ENCODE measurements at regions not wholly inside any gene's neighbourhood (a gene's known extent, or its start where the extent isn't known, plus 50 kb on each side); places are given as distances from the start of the nearest gene placed in this dataset.

DNA sequence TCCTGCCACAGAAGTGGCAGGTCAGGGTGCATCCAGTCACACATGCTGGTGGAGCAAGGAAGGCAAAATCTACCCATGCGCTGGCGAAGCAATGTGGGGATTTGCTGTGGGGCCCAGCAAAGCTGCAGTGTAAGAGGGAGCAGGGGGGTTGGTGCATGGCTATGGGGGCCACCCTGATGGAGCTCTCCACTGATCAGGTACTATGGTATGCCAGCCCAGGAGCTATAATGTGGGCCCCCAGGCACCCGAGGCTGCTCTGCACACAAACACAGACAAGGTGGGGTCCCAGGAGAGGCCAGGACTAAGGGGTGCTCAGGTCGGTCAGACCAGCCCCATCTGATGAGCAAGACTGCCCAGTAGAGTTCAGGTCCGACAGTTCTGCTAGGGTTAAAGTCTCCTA is 213.5 kb downstream of the ZC3H11B start:
- no peak for ATAC-seq
- TF ChIP-seq ZNF565 (CRISPR knock-in tag; conservative IDR thresholded peaks at IDR 0.05; ENCODE audit: low read depth) (no peak), ISL1 (CRISPR knock-in tag; IDR thresholded peaks at IDR 0.05) (no peak), CSDC2 (CRISPR knock-in tag; IDR thresholded peaks at IDR 0.05) (no peak), OSR1 (CRISPR knock-in tag; IDR thresholded peaks at IDR 0.05) (no peak), ZNF70 (CRISPR knock-in tag; IDR thresholded peaks at IDR 0.05) (no peak), TSHZ2 (CRISPR knock-in tag; IDR thresholded peaks at IDR 0.05) (no peak), GLIS3 (CRISPR knock-in tag; IDR thresholded peaks at IDR 0.05) (no peak), ZFP3 (CRISPR knock-in tag; IDR thresholded peaks at IDR 0.05) (no peak), RARB (CRISPR knock-in tag; IDR thresholded peaks at IDR 0.05) (no peak), ARNTL (CRISPR knock-in tag; IDR thresholded peaks at IDR 0.05; ENCODE audit: borderline replicate concordance, low read depth) (no peak), BACH2 (CRISPR knock-in tag; IDR thresholded peaks at IDR 0.05; ENCODE audit: borderline replicate concordance) (no peak), PATZ1 (CRISPR knock-in tag; IDR thresholded peaks at IDR 0.05; ENCODE audit: borderline replicate concordance) (no peak), CREB5 (CRISPR knock-in tag; IDR thresholded peaks at IDR 0.05; ENCODE audit: low read depth) (no peak), SNAI2 (CRISPR knock-in tag; IDR thresholded peaks at IDR 0.05) (no peak), ZFP30 (CRISPR knock-in tag; IDR thresholded peaks at IDR 0.05) (no peak), ZC3H10 (CRISPR knock-in tag; IDR thresholded peaks at IDR 0.05) (no peak), TCF4 (CRISPR knock-in tag; IDR thresholded peaks at IDR 0.05; ENCODE audit: borderline replicate concordance) (no peak), TOX (CRISPR knock-in tag; IDR thresholded peaks at IDR 0.05; ENCODE audit: borderline replicate concordance) (no peak)
- TF ChIP-seq, protein P1, sequence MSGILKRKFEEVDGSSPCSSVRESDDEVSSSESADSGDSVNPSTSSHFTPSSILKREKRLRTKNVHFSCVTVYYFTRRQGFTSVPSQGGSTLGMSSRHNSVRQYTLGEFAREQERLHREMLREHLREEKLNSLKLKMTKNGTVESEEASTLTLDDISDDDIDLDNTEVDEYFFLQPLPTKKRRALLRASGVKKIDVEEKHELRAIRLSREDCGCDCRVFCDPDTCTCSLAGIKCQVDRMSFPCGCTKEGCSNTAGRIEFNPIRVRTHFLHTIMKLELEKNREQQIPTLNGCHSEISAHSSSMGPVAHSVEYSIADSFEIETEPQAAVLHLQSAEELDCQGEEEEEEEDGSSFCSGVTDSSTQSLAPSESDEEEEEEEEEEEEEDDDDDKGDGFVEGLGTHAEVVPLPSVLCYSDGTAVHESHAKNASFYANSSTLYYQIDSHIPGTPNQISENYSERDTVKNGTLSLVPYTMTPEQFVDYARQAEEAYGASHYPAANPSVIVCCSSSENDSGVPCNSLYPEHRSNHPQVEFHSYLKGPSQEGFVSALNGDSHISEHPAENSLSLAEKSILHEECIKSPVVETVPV (CRISPR knock-in tag; IDR thresholded peaks at IDR 0.05), result no peak
- TF ChIP-seq, protein P2, sequence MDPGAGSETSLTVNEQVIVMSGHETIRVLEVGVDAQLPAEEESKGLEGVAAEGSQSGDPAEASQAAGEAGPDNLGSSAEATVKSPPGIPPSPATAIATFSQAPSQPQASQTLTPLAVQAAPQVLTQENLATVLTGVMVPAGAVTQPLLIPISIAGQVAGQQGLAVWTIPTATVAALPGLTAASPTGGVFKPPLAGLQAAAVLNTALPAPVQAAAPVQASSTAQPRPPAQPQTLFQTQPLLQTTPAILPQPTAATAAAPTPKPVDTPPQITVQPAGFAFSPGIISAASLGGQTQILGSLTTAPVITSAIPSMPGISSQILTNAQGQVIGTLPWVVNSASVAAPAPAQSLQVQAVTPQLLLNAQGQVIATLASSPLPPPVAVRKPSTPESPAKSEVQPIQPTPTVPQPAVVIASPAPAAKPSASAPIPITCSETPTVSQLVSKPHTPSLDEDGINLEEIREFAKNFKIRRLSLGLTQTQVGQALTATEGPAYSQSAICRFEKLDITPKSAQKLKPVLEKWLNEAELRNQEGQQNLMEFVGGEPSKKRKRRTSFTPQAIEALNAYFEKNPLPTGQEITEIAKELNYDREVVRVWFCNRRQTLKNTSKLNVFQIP (CRISPR knock-in tag; IDR thresholded peaks at IDR 0.05; ENCODE audit: borderline replicate concordance, low read depth), result no peak

- TF ChIP-seq TSHZ2 (CRISPR knock-in tag; IDR thresholded peaks at IDR 0.05) (no peak), ESRRG (CRISPR knock-in tag; IDR thresholded peaks at IDR 0.05) (no peak), OSR1 (CRISPR knock-in tag; IDR thresholded peaks at IDR 0.05) (no peak), TOX (CRISPR knock-in tag; IDR thresholded peaks at IDR 0.05; ENCODE audit: borderline replicate concordance) (no peak), ZFP30 (CRISPR knock-in tag; IDR thresholded peaks at IDR 0.05) (no peak), RARB (CRISPR knock-in tag; IDR thresholded peaks at IDR 0.05) (no peak), ZNF8 (CRISPR knock-in tag; IDR thresholded peaks at IDR 0.05) (no peak), PATZ1 (CRISPR knock-in tag; IDR thresholded peaks at IDR 0.05; ENCODE audit: borderline replicate concordance) (no peak), ISL1 (CRISPR knock-in tag; IDR thresholded peaks at IDR 0.05) (no peak), PPARA (CRISPR knock-in tag; IDR thresholded peaks at IDR 0.05; ENCODE audit: borderline replicate concordance) (no peak), SNAI2 (CRISPR knock-in tag; IDR thresholded peaks at IDR 0.05) (no peak), BACH2 (CRISPR knock-in tag; IDR thresholded peaks at IDR 0.05; ENCODE audit: borderline replicate concordance) (no peak), GLIS3 (CRISPR knock-in tag; IDR thresholded peaks at IDR 0.05) (no peak), ZC3H10 (CRISPR knock-in tag; IDR thresholded peaks at IDR 0.05) (no peak), ARNTL (CRISPR knock-in tag; IDR thresholded peaks at IDR 0.05; ENCODE audit: borderline replicate concordance, low read depth) (no peak)
- TF ChIP-seq, protein P2 (CRISPR knock-in tag; IDR thresholded peaks at IDR 0.05; ENCODE audit: borderline replicate concordance, low read depth), result no peak
- ATAC-seq, result no peak
Measured at GRCh38 chr1:219398815-219399396, 214.0 kb downstream of the ZC3H11B start.
